Esophagus squamous epithelium (tissue), 4 donors: ENCODE measurements at regions not wholly inside any gene's neighbourhood (a gene's known extent, or its start where the extent isn't known, plus 50 kb on each side); places are given as distances from the start of the nearest gene placed in this dataset.

Experiments
- POLR2A ChIP-seq, 4 donors: fragments of 450-650 bp; IDR thresholded peaks; one replicate each; pipeline ENCODE4 v1.6.1; 2017; ENCODE audit warnings: antibody characterized with exemption in 4 of 4, mild to moderate bottlenecking in 4 of 4, moderate library complexity in 3 of 4
- TF ChIP-seq, protein P1 (sequence below), 6 experiments: fragments of 450-650 bp in 4 of 6; fragments of 200-600 bp in 2 of 6; sonication (generic) in 2 of 6; IDR thresholded peaks; one replicate each; pipeline ENCODE4 v1.5.1; 2016 to 2019; ENCODE audit warnings: antibody characterized with exemption in 6 of 6, mild to moderate bottlenecking in 4 of 6, moderate library complexity in 4 of 6

DNA sequence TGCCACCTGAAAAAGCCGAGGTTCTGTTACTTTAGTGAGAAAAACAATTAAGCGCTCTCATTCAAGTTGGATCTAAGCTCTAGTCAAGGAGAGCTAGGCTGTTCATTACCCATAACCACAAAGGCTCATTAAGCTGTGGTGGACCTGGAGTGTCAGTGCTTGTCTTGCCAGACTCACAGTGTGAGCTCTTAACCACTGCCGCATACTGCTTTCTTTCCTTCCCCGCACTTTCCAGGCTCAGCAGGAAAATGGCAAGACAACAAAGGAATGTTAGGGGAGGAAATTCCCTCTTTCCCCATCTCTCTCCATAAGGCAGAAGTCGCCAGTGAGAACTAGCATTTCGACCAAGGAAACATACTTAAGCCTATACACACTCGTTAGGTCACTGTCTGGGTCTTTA, 467.3 kb downstream of the ENC1 start:
- TF ChIP-seq, protein P1, sequence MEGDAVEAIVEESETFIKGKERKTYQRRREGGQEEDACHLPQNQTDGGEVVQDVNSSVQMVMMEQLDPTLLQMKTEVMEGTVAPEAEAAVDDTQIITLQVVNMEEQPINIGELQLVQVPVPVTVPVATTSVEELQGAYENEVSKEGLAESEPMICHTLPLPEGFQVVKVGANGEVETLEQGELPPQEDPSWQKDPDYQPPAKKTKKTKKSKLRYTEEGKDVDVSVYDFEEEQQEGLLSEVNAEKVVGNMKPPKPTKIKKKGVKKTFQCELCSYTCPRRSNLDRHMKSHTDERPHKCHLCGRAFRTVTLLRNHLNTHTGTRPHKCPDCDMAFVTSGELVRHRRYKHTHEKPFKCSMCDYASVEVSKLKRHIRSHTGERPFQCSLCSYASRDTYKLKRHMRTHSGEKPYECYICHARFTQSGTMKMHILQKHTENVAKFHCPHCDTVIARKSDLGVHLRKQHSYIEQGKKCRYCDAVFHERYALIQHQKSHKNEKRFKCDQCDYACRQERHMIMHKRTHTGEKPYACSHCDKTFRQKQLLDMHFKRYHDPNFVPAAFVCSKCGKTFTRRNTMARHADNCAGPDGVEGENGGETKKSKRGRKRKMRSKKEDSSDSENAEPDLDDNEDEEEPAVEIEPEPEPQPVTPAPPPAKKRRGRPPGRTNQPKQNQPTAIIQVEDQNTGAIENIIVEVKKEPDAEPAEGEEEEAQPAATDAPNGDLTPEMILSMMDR (IDR thresholded peaks at IDR 0.05), result no peak
- no peak for TF ChIP-seq POLR2A (IDR thresholded peaks at IDR 0.05)
